GM12872 (cell line): ENCODE measurements at regions not wholly inside any gene's neighbourhood (a gene's known extent, or its start where the extent isn't known, plus 50 kb on each side); places are given as distances from the start of the nearest gene placed in this dataset.

Experiments used
- TF ChIP-seq, protein P1 (sequence below): IDR thresholded peaks from 3 replicates; pipeline ENCODE4 v1.5.1; 2011; ENCODE audit warnings: low read depth, mild to moderate bottlenecking, low read length, moderate library complexity; ENCODE audit not compliant: insufficient read depth

DNA sequence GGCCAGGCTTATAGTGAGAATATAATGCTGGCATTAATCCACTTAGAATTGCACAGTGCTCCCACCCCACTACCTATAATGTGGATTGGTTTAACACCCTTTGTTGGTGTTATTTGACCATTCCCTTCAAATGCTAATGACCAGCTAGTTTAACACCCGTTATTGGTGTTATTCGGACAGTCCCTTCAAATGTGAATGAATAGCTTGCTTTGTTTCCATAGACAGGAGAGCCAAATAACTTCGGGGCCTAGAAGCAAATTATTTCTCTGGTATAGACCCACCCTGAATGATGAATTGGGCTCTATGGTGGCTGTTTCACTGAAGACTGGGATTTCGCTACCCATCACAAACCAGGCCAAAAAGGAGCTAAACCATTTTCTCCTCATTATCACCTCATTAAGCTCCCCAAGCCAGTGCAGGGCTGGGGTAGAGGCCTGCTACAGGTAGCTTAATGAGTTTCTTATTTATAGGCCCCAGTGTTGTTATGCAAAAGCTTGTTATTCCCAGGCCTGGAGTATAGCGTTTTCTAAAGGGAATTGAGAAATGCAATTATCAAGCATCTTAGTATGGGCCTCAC lies 494.1 kb upstream of the DPH6 start:
- TF ChIP-seq, protein P1, sequence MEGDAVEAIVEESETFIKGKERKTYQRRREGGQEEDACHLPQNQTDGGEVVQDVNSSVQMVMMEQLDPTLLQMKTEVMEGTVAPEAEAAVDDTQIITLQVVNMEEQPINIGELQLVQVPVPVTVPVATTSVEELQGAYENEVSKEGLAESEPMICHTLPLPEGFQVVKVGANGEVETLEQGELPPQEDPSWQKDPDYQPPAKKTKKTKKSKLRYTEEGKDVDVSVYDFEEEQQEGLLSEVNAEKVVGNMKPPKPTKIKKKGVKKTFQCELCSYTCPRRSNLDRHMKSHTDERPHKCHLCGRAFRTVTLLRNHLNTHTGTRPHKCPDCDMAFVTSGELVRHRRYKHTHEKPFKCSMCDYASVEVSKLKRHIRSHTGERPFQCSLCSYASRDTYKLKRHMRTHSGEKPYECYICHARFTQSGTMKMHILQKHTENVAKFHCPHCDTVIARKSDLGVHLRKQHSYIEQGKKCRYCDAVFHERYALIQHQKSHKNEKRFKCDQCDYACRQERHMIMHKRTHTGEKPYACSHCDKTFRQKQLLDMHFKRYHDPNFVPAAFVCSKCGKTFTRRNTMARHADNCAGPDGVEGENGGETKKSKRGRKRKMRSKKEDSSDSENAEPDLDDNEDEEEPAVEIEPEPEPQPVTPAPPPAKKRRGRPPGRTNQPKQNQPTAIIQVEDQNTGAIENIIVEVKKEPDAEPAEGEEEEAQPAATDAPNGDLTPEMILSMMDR, result no peak

DNA sequence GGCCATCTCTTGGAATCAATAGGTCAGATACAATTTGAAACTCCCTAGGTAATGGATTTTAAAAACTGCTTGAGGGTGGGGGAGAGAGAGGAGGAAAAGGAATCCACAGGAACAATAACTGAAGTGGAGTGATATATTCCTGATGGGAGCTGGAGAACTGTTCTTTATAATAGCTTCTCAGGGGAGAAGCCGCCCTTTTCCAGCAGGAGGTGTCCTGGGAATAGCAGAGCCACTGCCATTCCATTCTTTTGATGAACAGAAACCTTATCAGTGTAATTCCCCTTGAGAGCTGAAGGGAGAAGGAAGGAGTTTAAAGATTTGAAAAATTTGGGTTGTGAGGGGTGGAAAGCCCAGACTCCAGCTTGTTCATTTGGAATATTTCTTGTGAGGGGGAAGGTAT lies 504.9 kb upstream of the DPH6 start:
- TF ChIP-seq, protein P1, result no peak

DNA sequence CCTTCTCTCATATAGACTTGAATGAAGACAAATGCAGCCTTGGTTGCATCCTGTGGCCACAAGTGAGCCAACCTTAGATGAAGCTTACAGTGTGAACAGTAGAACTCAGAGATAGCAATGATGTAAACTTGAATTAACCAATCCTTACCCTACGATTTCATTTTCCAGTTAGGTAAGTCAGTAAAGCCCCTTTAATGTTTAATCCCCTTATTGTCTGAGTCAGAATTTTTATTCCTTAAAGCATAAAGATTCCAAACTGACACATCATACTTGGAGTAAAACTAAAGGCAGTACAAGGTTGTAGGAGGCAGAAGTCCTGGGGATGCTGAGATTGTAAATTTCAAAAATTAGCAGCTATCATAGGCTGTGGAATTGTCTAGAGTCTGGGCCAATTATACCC lies 507.8 kb upstream of the DPH6 start:
- TF ChIP-seq, protein P1, result no peak

DNA sequence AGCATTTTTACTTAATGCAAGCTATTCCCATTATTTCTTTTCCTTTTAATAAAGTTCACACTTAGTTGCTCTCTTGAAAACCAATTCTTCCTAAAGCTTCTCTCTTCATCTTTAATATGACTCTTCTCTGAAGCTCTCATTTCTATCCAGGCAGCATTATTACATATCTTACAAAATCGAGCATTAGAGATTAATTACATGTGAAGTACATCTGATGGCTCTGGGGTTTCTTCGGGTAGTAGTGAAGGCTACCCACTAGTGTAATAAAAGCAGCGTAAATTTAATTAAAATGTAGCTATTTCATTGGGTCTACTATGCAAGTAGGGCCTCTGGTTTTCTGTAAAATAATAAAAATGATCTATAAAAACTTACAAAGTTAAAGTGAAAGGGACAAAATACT lies 513.6 kb upstream of the DPH6 start:
- TF ChIP-seq, protein P1, result no peak

DNA sequence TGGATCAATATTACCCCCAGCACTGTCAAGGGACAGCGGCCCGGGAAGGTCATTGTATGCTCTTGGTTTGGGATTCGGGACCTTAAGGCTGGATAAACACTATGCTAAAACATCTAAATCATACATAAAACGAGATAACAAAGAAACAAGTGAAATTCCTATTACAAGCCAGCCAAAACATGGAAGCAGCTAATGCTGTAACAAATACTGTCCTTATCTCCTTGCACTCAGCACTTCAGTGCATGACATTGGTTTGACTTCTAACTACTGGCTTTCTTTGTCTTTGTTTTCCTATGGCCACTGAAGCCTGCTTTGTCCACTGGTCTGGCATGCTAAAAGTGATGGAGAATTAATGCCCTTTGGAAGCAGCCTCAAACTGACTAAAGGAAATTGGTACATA lies 516.4 kb upstream of the DPH6 start:
- TF ChIP-seq, protein P1, result no peak

DNA sequence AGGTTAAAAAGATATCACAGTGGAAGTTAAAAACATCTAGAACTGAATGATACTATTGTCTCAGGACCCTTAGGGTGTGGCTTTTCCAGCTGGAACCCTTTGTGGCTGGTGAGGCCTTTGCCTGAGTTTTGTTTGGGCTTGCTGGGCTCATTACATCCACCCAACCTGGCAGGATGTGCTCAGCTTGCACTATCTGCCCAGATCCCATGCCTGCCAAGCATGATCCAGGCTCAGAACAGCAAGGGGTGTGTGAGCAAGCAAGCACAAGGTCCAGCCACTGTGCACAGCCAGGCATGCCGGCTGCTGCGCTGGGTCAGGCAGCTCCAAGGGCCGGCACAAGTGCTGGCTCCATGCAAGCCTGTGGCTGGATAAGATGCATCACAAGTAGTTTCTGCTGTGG lies 512.7 kb upstream of the CDIN1 start:
- TF ChIP-seq, protein P1, result no peak

DNA sequence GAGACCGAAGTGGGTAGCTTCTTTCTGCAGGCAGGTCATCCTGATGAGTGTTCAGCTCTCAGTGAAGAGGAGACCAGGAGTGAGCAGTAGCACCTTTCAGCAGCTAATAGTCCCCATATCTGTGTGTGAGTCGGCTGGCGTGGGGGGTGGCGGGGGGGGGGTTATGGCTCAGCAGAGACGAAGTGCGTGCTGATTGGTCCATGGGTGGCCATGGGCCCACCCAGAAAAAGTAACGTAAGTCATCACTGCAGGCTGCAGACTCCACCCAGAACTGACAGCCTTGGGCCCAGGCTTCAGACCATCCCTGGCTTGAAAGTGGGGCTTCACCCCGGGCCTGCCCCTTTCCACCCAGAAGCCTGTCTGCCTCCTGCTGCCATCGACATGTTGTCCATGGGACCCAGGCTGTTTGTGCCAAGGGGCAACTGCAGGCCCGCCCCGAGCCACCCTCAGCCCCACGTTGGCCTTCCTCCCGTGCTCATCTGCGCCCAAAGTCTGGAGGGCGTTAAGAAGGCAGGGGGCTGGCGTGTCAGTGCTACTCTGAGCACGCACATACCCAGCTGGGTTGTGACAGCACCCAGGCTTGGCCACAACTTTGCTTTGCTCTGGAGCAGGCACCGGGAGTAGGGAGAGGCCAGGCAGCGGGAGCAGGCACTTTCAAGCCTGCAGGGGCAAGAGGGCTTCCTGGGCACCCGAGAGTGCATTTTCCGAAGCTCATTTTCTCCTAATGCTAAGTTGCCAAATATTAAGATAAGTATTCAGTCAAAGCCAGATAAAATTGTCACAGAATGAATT lies 511.7 kb upstream of the CDIN1 start:
- TF ChIP-seq, protein P1, result no peak
